Keratinocyte (primary cell): ENCODE measurements at regions not wholly inside any gene's neighbourhood (a gene's known extent, or its start where the extent isn't known, plus 50 kb on each side); places are given as distances from the start of the nearest gene placed in this dataset.

ENCODE experiments used
- CTCF ChIP-seq, 3 experiments: IDR thresholded peaks in 1 of 3; conservative IDR thresholded peaks in 1 of 3; optimal IDR thresholded peaks in 1 of 3; 2 replicates in 2 of 3; 3 replicates in 1 of 3; pipeline versions ENCODE3 to v1.5.1; 2011; ENCODE audit warnings: low read length in 3 of 3, mild to moderate bottlenecking in 3 of 3, moderate library complexity in 2 of 3, control low read depth in 1 of 3, inconsistent platforms in 1 of 3; ENCODE audit not compliant: insufficient read depth in 2 of 3; ENCODE audit errors: extremely low read depth in 1 of 3
- EZH2 ChIP-seq: IDR thresholded peaks from one replicate; pipeline ENCODE4 v1.6.1; 2012; ENCODE audit warnings: inconsistent platforms, mild to moderate bottlenecking, low read length, moderate library complexity

GRCh38 chr10:28250358-28250757 is 52.5 kb downstream of the MPP7 start:
- TF ChIP-seq CTCF (optimal IDR thresholded peaks at IDR 0.05 in 1 of 3, IDR thresholded peaks at IDR 0.05 in 1 of 3, conservative IDR thresholded peaks at IDR 0.05 in 1 of 3; ENCODE audit: extremely low read depth in 1 of 3, insufficient read depth in 2 of 3, low read length in 3 of 3) (no peak), EZH2 (no peak)
